Bronchial epithelial cell (primary cell): ENCODE measurements at regions not wholly inside any gene's neighbourhood (a gene's known extent, or its start where the extent isn't known, plus 50 kb on each side); places are given as distances from the start of the nearest gene placed in this dataset.

Source experiments
- DNase-seq: peaks from one replicate; pipeline ENCODE4 v3.0.0-alpha.2; 2010; ENCODE audit warnings: low read depth
- FAIRE-seq: peaks from 2 replicates; lab custom pipeline; 2011; peaks lifted over from hg19 to GRCh38; lab: Jason Lieb, UNC
- H3K27me3 ChIP-seq: 2 replicates; pipeline ENCODE4 v1.5.1; 2011; ENCODE audit warnings: low read length; ENCODE audit not compliant: control insufficient read depth, insufficient read depth
- H3K36me3 ChIP-seq: 2 replicates; pipeline ENCODE4 v1.5.1; 2011; ENCODE audit warnings: low read length; ENCODE audit not compliant: control insufficient read depth, insufficient read depth
- H3K4me3 ChIP-seq: 2 replicates; pipeline ENCODE4 v1.5.1; 2011; ENCODE audit warnings: mild to moderate bottlenecking, low read depth, low read length, control low read depth
- TF ChIP-seq, protein P1 (sequence below): IDR thresholded peaks from 2 replicates; pipeline ENCODE4 v1.5.1; 2011; ENCODE audit warnings: mild to moderate bottlenecking, moderate library complexity, low read length, control low read depth, inconsistent platforms; ENCODE audit not compliant: insufficient read depth, severe bottlenecking

DNA sequence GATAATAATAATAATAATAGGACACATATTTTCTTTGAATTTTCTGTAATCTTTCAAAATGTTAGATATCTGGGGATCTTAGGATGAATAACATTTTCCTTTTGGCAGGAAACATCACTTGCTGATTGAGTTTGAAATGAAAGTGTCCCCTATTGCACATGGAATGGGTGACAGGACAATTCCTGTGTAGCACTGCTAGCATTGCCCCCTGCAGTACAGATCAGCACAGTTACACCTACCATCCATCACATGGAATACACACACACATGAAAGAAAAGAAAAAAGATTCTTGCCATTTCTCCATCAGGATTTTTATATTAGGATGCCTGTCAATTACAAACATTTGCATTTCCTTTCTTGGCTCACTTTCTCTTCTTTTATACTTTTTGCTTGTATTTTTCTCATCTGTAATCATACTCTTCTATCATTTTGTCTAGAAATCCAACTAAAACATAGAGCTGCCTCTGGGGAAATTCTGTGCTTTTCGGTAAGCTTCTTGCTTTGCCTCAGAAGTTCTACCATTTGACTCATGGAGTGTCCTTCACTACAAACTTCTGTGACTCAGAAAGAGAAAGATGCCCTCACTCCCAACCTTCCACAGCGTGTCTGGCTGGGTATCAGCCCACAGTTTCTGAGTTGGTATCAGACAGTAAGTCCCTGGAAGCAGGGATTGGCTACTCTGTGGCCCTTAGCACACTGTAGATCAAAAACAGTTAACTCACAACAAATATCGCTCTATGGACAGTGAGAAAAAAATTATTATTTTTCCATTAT lies 641.2 kb downstream of the PTPRC start:
- DNase-seq (peak; percentile 33), FAIRE-seq (no peak)
- Histone ChIP-seq H3K27me3 (no peaks in the 10 kb centered on the region), H3K4me3 (no peak overlapping the region), H3K36me3 (no peaks in the 10 kb centered on the region)
- TF ChIP-seq, protein P1, sequence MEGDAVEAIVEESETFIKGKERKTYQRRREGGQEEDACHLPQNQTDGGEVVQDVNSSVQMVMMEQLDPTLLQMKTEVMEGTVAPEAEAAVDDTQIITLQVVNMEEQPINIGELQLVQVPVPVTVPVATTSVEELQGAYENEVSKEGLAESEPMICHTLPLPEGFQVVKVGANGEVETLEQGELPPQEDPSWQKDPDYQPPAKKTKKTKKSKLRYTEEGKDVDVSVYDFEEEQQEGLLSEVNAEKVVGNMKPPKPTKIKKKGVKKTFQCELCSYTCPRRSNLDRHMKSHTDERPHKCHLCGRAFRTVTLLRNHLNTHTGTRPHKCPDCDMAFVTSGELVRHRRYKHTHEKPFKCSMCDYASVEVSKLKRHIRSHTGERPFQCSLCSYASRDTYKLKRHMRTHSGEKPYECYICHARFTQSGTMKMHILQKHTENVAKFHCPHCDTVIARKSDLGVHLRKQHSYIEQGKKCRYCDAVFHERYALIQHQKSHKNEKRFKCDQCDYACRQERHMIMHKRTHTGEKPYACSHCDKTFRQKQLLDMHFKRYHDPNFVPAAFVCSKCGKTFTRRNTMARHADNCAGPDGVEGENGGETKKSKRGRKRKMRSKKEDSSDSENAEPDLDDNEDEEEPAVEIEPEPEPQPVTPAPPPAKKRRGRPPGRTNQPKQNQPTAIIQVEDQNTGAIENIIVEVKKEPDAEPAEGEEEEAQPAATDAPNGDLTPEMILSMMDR: no peak

- H3K4me3 ChIP-seq: no peak overlapping the region
- TF ChIP-seq, protein P1: no peak
- H3K36me3 ChIP-seq: no peaks in the 10 kb centered on the region
- H3K27me3 ChIP-seq: no peaks in the 10 kb centered on the region
- FAIRE-seq (no peak), DNase-seq (no peak)
Observed at GRCh38 chr1:199282751-199283305, 644.0 kb downstream of the PTPRC start.

GRCh38 chr1:199283794-199284193 lies 645.0 kb downstream of the PTPRC start:
- no peak for FAIRE-seq

DNA sequence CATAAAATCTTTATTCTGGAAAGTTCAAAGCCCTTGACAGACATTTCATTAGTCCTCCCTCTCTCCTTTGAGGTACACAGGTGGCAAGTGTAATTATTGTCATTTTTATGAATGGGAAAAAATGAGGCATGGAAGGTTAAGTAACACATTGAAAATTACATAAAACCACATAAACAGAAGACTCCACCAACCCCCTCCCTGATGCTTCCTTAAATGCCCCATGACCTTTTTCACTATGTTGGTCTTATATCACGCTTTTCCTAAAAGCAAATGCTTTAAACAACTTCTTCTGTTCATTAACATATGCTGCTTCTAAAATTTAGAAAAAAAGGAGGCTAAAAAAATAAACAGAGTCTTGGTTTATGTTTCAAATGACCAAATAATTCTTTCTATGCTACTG lies 648.4 kb downstream of the PTPRC start:
- no peak overlapping the region for H3K4me3 ChIP-seq
- DNase-seq (no peak), FAIRE-seq (no peak)
- TF ChIP-seq, protein P1: no peak
- no peaks in the 10 kb centered on the region for H3K27me3 ChIP-seq
- H3K36me3 ChIP-seq: no peaks in the 10 kb centered on the region

More at GRCh38 chr1:199283794-199284193, 645.0 kb downstream of the PTPRC start:
- Histone ChIP-seq H3K36me3 (no peaks in the 10 kb centered on the region), H3K27me3 (no peaks in the 10 kb centered on the region), H3K4me3 (no peak overlapping the region)
- no peak for DNase-seq
- TF ChIP-seq, protein P1: no peak

DNA sequence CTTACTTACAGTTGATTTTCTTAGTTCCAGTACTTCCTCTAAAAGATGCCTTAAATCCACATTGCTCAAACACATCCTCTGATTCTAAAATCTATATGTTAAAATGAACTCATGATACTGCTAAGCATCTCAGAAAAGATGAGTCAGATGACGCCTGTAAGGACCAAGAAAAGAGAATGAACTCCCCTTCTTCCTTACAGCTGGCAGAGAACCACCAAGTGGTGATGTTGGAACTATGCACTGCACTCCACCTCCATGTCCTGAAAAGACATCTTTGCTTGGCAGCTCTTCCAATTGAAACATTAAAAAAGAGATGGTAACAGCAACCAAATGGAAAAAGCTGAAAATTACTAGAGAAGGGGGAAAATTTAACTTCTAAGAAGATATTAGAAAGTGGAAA lies 648.8 kb downstream of the PTPRC start:
- FAIRE-seq (no peak), DNase-seq (no peak)
- Histone ChIP-seq H3K27me3 (no peaks in the 10 kb centered on the region), H3K36me3 (no peaks in the 10 kb centered on the region), H3K4me3 (no peak overlapping the region)
- TF ChIP-seq, protein P1: no peak
